SU-DHL-6 (cell line): ENCODE measurements at regions not wholly inside any gene's neighbourhood (a gene's known extent, or its start where the extent isn't known, plus 50 kb on each side); places are given as distances from the start of the nearest gene placed in this dataset.

ENCODE experiments used
- CTCF ChIP-seq: fragments of 200-600 bp; sonication (generic); IDR thresholded peaks from one replicate; pipeline ENCODE4 v1.5.1; 2017; ENCODE audit warnings: antibody characterized with exemption, mild to moderate bottlenecking, low read length, moderate library complexity; ENCODE audit not compliant: insufficient read depth, poor library complexity, severe bottlenecking
- EZH2phosphoT487 ChIP-seq: fragments of 200-600 bp; sonication (generic), shearing (Covaris generic); conservative IDR thresholded peaks from 2 replicates; pipeline ENCODE4 v1.6.1; 2018; ENCODE audit warnings: mild to moderate bottlenecking, antibody characterized with exemption, low read length, moderate library complexity, mixed read lengths

GRCh38 chr12:34604227-34604626 lies 581.9 kb downstream of the ALG10 start:
- TF ChIP-seq CTCF (no peak), EZH2phosphoT487 (no peak)
